Glomerular endothelial cell (primary cell): ENCODE measurements at regions not wholly inside any gene's neighbourhood (a gene's known extent, or its start where the extent isn't known, plus 50 kb on each side); places are given as distances from the start of the nearest gene placed in this dataset.
"Not testable (repeated sequence)": the region's sequence is repeated elsewhere in the genome, so short reads cannot be mapped to it uniquely, and the experiment has no call there.

Experiments used
- DNase-seq: peaks from one replicate; pipeline ENCODE4 v3.0.0-alpha.2; 2011; ENCODE audit warnings: low read depth, low spot score; ENCODE audit errors: extremely low read depth

DNA sequence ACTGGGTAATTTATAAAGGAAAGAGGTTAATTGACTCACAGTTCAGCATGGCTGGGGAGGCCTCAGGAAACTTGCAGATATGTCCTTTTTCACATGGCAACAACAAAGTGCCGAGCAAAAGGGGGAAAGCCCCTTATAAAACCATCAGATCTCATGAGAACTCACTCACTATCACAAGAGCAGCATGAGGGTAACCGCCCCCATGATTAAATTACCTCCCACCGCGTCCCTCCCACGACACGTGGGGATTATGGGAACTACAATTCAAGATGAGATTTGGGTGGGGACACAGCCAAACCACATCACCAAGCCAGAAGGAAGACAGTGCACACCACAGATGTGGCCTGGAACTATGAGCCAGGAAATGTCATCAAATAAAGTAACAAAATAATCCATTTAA, 292.8 kb downstream of the FOXO1 start:
- not testable (repeated sequence) for DNase-seq

DNA sequence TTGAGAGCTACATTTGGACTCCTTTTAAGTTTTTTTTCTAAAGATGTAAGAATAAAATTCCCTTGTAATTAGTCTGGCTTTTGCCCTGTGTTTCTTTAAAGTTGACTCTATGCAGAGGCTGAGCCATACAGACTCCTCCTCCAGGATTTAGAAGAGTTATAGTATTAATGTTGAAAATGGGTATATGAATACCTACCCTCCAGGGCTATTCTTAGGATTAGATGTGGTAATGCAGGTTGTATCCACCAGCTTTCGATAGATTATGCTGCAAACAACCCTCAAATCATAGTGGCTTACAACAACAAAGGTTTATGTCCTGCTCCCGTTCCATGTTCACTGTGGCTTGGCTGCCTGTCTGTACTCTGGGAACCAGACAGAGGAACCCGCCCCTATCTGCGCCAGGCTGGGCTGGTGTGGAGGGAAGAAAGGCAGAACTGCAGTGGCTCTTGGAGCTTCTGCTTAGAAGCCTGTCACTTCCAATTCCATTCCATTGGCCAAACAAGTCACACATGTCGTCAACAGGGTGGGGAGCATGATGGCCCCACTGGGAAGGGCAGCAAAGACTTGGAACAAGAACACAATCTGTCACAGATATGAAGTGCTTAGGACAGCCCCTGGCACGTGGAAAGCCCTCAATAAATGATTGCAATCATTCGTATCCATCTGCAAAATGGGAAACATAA, 290.8 kb downstream of the FOXO1 start:
- DNase-seq, result no peak

GRCh38 chr13:40376296-40376849, 290.1 kb downstream of the FOXO1 start:
- DNase-seq, result no peak

GRCh38 chr13:40376867-40377535, 289.4 kb downstream of the FOXO1 start:
- no peak for DNase-seq

DNA sequence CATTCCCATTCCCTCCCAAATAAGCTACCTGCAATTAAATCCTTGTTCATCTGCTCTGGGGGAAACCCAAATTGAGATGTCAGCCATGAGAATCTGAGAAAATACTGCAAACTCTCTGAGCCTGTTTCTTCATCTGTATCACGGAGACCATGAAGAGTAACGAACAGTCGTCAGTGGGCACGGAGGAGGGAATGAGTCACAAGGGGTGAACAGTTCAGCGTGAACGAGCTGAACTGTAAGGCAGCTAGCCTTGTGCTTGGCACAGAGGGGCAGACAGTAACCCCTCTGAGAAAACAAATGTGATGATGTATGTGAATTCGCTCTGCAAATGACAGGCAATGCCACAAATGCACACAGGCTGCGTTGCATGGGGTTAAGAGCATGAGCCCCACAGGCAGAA, 288.7 kb downstream of the FOXO1 start:
- no peak for DNase-seq

DNA sequence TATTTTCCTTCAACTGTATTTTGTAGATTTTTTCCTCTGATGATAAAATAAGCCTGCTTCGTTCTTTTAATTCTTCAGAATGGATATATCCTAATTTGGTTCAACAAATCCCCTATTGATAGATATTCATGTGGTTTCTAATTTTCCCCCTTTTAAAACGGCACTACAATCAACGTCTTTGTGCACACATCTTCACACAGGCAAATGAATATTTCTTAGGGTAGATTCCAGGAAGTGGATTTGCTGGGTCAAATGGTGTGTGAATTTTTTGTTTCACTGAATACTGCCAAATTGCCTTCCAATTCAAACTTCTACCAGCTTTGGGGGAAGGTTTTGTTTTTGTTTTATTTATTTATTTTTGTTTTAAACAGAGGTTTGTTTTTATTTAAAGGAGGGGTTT, 287.2 kb downstream of the FOXO1 start:
- DNase-seq, result no peak

GRCh38 chr13:40379794-40380578, 286.5 kb downstream of the FOXO1 start:
- no peak for DNase-seq

DNA sequence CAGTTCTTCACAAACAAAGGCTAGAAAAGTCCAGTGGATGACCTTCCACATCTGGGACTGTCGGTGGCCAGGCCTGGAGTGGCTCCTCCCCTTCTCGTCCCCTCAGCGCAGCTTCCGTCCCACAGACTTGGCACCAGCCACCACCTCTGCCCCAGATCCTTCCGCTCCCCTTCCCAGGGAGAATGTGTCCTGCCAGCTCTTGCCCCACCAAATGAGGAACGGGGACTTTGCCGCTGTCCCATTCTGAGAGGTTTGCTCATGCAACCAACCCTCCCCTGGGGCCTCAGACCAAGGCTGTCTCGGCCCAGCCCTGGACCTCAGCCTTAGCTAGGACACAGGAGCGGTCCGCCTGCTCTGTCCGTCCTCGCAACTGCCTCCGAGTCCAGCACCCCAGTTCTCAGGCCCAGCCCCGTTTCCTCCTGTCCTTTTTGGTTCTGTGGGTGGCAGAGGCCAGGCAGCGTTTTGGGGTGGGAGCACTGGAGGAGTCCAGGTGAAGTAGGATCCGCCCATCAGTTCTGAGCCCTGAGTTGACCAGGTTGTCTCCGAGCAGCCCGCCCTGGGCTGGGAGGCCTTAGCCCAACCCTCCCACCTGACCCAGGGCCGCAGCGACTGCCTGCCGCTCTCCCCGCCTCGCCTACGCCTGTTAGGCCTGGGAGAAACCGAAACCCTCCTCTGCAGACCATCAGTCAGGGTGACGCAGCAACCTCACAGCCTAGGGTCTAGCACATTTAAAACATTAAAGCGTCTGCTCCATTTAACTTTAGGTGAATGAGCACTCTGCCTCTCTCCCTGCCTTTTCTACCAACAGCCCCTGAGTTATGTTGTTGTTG, 284.3 kb downstream of the FOXO1 start:
- no peak for DNase-seq

- DNase-seq, result no peak
Observed at GRCh38 chr13:40383132-40383531, 283.3 kb downstream of the FOXO1 start.

- DNase-seq, result no peak
Observed at GRCh38 chr13:40383885-40384284, 282.6 kb downstream of the FOXO1 start.

GRCh38 chr13:40384976-40385857, 281.2 kb downstream of the FOXO1 start:
- no peak for DNase-seq

DNA sequence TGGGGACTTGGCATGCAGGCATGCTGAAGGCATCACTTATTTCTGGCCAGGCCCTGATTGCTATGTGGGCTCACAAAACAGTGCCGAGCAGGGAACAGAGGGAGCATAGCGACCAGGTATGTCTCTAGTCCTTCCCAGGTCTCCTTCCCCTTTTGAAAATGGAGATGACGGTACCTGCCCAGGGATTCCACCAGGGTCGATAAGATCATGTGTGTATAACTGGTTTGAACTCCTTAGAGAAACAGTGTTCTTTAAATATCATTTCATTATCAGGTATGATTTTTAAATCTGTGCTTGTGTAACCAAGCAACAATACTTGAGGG, 280.6 kb downstream of the FOXO1 start:
- no peak for DNase-seq

GRCh38 chr13:40386586-40386985, 279.9 kb downstream of the FOXO1 start:
- no peak for DNase-seq

DNA sequence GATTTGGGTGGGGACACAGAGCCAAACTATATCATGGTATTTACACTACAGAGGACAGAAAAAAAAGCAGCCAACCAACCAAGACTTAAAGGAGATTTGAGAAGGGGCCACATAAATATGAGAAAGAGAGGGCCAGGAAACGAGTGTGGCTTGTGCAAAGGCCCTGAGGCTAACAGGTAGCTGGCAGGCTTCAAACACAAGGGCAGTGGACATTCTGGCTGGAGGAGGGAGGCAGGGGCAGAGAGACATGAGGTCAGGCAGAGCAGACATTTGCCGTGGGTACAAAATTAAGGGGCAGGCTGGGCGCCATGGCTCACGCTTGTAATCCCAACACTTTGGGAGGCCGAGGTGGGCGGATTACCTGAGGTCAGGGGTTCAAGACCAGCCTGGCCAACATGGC, 278.7 kb downstream of the FOXO1 start:
- no peak for DNase-seq

GRCh38 chr13:40388617-40389016, 277.8 kb downstream of the FOXO1 start:
- no peak for DNase-seq

- DNase-seq, result no peak
Observed at GRCh38 chr13:40389081-40389641, 277.3 kb downstream of the FOXO1 start.

DNA sequence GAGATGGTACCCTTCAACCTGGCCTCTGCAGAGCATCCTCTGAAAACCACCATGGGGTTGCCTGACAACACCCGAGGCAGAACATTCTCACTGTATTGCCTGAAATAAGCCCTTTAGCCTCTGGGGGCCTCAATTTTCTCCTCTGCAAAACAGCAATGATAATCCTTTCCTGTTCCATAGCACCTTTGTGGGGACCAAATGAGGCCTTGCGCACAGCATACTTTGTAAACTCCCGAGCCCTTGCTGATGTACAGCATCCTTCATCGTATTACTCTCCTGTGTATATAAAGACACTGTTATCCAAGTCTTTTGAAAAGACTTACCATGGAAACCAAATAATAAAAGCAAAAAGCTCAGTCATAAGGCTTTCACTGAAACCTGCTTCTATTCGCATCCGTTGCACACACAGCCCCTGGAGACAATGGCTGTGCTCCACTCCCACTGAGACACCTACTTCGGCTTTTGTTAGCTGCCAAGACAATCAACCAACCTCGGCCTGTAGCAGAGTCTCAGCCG, 276.0 kb downstream of the FOXO1 start:
- no peak for DNase-seq

DNA sequence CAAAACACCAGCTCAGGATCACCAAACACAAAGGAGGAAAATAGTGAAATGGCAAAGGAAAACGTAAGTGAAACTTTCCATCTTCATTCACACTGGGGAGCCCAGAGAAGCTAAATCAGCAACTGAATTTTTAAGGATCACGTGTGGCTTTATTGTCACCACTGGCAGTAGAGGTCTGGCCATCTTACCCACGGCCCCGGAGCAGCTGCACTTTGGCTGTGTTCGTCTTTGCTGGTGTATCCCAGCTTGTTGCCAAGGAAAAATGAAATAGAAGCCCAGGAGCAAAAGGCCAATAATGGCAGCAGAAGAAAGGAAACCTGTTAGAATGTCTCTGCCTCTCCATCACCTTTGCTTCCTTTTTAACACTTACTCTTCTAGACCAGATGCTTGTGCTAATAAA, 274.7 kb downstream of the FOXO1 start:
- no peak for DNase-seq

GRCh38 chr13:40394304-40394985, 272.0 kb downstream of the FOXO1 start:
- no peak for DNase-seq
